Mesodermal cell (in vitro differentiated cells): ENCODE measurements at regions not wholly inside any gene's neighbourhood (a gene's known extent, or its start where the extent isn't known, plus 50 kb on each side); places are given as distances from the start of the nearest gene placed in this dataset.

Experiments used
- H3K27ac ChIP-seq: 2 replicates; pipeline ENCODE4 v1.7.0; 2013; ENCODE audit warnings: mild to moderate bottlenecking, low read depth, low read length, moderate library complexity; ENCODE audit not compliant: severe bottlenecking
- H3K36me3 ChIP-seq: 2 replicates; pipeline ENCODE4 v1.7.1; 2013; ENCODE audit warnings: mild to moderate bottlenecking, low read length, moderate library complexity; ENCODE audit not compliant: control insufficient read depth, insufficient read depth
- H3K4me1 ChIP-seq: one replicate; pipeline ENCODE4 v1.7.1; 2013; ENCODE audit warnings: mild to moderate bottlenecking, low read length; ENCODE audit not compliant: insufficient read depth, control insufficient read depth, poor library complexity, severe bottlenecking
- H3K4me3 ChIP-seq: 2 replicates; pipeline ENCODE4 v1.7.0; 2013; ENCODE audit warnings: low read length, control low read depth, mild to moderate bottlenecking; ENCODE audit not compliant: insufficient read depth, poor library complexity, severe bottlenecking; ENCODE audit errors: extremely low read depth
- H3K9me3 ChIP-seq: 2 replicates; pipeline ENCODE4 v1.7.1; 2013; ENCODE audit warnings: mild to moderate bottlenecking, low read length, moderate library complexity; ENCODE audit not compliant: control insufficient read depth
- WGBS, 2 experiments: methylation state at CpG; one replicate each; pipeline ENCODE4 v1.1.5; 2013; ENCODE audit warnings: missing lambda C conversion rate in 2 of 2; ENCODE audit not compliant: insufficient coverage in 2 of 2; 5-methylcytosine and 5-hydroxymethylcytosine counted together

- no CpG with 5 or more reads among the region's 3 CpGs for WGBS, 2 experiments
- H3K9me3 ChIP-seq = no peaks in the 10 kb centered on the region
- H3K4me1 ChIP-seq = no peaks in the 10 kb centered on the region
- H3K27ac ChIP-seq = no peak overlapping the region
- H3K36me3 ChIP-seq = no peaks in the 10 kb centered on the region
- no peak overlapping the region for H3K4me3 ChIP-seq
Observed at GRCh38 chr17:71313866-71314265, 807.0 kb upstream of the SOX9 start.

GRCh38 chr17:71315568-71315967 is 805.3 kb upstream of the SOX9 start:
- H3K4me1 ChIP-seq = no peaks in the 10 kb centered on the region
- no peak overlapping the region for H3K27ac ChIP-seq
- no peaks in the 10 kb centered on the region for H3K9me3 ChIP-seq
- no peaks in the 10 kb centered on the region for H3K36me3 ChIP-seq
- no peak overlapping the region for H3K4me3 ChIP-seq
- WGBS, 2 experiments = 67% methylated on average over 1 of the region's 3 CpGs; no CpG with 5 or more reads in 1 of the 2 experiments

- Histone ChIP-seq H3K9me3 (no peaks in the 10 kb centered on the region), H3K4me1 (no peaks in the 10 kb centered on the region), H3K4me3 (no peak overlapping the region), H3K36me3 (no peaks in the 10 kb centered on the region), H3K27ac (no peak overlapping the region)
- WGBS, 2 experiments = 83% methylated on average over 2 of the region's 4 CpGs; no CpG with 5 or more reads in 1 of the 2 experiments
Observed at GRCh38 chr17:71316176-71316897, 804.5 kb upstream of the SOX9 start.

GRCh38 chr17:71320009-71320796 is 800.6 kb upstream of the SOX9 start:
- H3K4me3 ChIP-seq = no peak overlapping the region
- no peaks in the 10 kb centered on the region for H3K4me1 ChIP-seq
- WGBS, 2 experiments = 91 to 93% methylated on average over 5 to 6 of the region's 6 CpGs
- H3K27ac ChIP-seq = no peak overlapping the region
- H3K9me3 ChIP-seq = no peaks in the 10 kb centered on the region
- H3K36me3 ChIP-seq = no peaks in the 10 kb centered on the region

GRCh38 chr17:71325117-71325516 is 795.7 kb upstream of the SOX9 start:
- H3K27ac ChIP-seq = no peak overlapping the region
- H3K4me1 ChIP-seq = no peaks in the 10 kb centered on the region
- no peaks in the 10 kb centered on the region for H3K9me3 ChIP-seq
- H3K4me3 ChIP-seq = no peak overlapping the region
- H3K36me3 ChIP-seq = no peaks in the 10 kb centered on the region
- WGBS, 2 experiments = 100% methylated on average over 1 of the region's 1 CpG; no CpG with 5 or more reads in 1 of the 2 experiments

GRCh38 chr17:71325886-71326285 is 794.9 kb upstream of the SOX9 start:
- Histone ChIP-seq H3K4me1 (no peaks in the 10 kb centered on the region), H3K27ac (no peak overlapping the region), H3K36me3 (no peaks in the 10 kb centered on the region), H3K9me3 (no peaks in the 10 kb centered on the region), H3K4me3 (no peak overlapping the region)
- WGBS, 2 experiments = 92 to 100% methylated on average over 2 to 3 of the region's 3 CpGs

- WGBS, 2 experiments = 100% methylated on average over 1 of the region's 5 CpGs; no CpG with 5 or more reads in 1 of the 2 experiments
- Histone ChIP-seq H3K4me1 (no peaks in the 10 kb centered on the region), H3K4me3 (no peak overlapping the region), H3K36me3 (no peaks in the 10 kb centered on the region), H3K9me3 (no peaks in the 10 kb centered on the region), H3K27ac (no peak overlapping the region)
Observed at GRCh38 chr17:71327376-71328059, 793.3 kb upstream of the SOX9 start.

- Histone ChIP-seq H3K36me3 (no peaks in the 10 kb centered on the region), H3K4me1 (no peaks in the 10 kb centered on the region), H3K9me3 (no peaks in the 10 kb centered on the region), H3K27ac (peak overlapping the region; percentile 20), H3K4me3 (no peak overlapping the region)
- WGBS, 2 experiments = 61 to 100% methylated on average over 1 to 3 of the region's 5 CpGs
Observed at GRCh38 chr17:71329310-71330098, 791.3 kb upstream of the SOX9 start.

GRCh38 chr17:71330099-71330375 is 790.8 kb upstream of the SOX9 start:
- Histone ChIP-seq H3K27ac (no peak overlapping the region), H3K36me3 (no peaks in the 10 kb centered on the region), H3K4me3 (no peak overlapping the region), H3K9me3 (no peaks in the 10 kb centered on the region), H3K4me1 (no peaks in the 10 kb centered on the region)
- WGBS, 2 experiments = 100% methylated on average over 1 of the region's 2 CpGs; no CpG with 5 or more reads in 1 of the 2 experiments

GRCh38 chr17:71331754-71332325 is 789.0 kb upstream of the SOX9 start:
- Histone ChIP-seq H3K9me3 (no peaks in the 10 kb centered on the region), H3K27ac (no peak overlapping the region), H3K4me3 (no peak overlapping the region), H3K36me3 (no peaks in the 10 kb centered on the region), H3K4me1 (no peaks in the 10 kb centered on the region)
- WGBS, 2 experiments = no CpG with 5 or more reads among the region's 5 CpGs
